Coronary artery (tissue), 2 donors: ENCODE measurements at regions not wholly inside any gene's neighbourhood (a gene's known extent, or its start where the extent isn't known, plus 50 kb on each side); places are given as distances from the start of the nearest gene placed in this dataset.

Experiments used
- DNase-seq: peaks from one replicate; pipeline ENCODE4 v3.0.0-alpha.2; 2017; ENCODE audit warnings: low spot score
- H3K27ac ChIP-seq, 2 donors: fragments of 200-600 bp; sonication (generic); one replicate each; pipeline ENCODE4 v1.5.1; 2016 to 2019
- H3K4me3 ChIP-seq: fragments of 200-600 bp; sonication (generic); 2 replicates; pipeline ENCODE4 v1.5.1; 2016; ENCODE audit warnings: mild to moderate bottlenecking, moderate library complexity
- TF ChIP-seq, protein P1 (sequence below): fragments of 200-600 bp; sonication (generic); IDR thresholded peaks from one replicate; pipeline ENCODE4 v1.5.1; 2019; ENCODE audit warnings: antibody characterized with exemption

DNA sequence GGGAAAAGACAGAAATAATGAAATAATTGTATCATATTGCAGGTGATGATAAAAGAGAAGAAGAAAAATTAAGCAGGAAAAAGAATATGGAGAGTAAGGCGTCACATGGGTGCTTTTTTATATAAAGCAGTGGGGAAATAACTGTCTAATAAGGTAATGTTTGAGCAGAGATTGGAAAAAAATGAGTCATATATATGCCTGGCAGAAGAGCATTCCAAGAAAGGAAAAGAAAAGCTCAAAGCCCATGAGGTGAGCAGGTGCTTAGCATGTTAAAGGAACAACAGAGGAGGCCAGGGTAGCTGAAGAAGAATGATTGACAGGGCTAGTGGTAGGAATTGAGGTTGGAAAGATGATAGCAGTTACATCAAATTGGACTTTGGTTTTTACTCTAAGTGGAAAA is 739.5 kb downstream of the SORCS1 start:
- no peak for DNase-seq
- Histone ChIP-seq H3K27ac (no peak overlapping the region), H3K4me3 (no peak overlapping the region)
- TF ChIP-seq, protein P1, sequence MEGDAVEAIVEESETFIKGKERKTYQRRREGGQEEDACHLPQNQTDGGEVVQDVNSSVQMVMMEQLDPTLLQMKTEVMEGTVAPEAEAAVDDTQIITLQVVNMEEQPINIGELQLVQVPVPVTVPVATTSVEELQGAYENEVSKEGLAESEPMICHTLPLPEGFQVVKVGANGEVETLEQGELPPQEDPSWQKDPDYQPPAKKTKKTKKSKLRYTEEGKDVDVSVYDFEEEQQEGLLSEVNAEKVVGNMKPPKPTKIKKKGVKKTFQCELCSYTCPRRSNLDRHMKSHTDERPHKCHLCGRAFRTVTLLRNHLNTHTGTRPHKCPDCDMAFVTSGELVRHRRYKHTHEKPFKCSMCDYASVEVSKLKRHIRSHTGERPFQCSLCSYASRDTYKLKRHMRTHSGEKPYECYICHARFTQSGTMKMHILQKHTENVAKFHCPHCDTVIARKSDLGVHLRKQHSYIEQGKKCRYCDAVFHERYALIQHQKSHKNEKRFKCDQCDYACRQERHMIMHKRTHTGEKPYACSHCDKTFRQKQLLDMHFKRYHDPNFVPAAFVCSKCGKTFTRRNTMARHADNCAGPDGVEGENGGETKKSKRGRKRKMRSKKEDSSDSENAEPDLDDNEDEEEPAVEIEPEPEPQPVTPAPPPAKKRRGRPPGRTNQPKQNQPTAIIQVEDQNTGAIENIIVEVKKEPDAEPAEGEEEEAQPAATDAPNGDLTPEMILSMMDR = no peak

DNA sequence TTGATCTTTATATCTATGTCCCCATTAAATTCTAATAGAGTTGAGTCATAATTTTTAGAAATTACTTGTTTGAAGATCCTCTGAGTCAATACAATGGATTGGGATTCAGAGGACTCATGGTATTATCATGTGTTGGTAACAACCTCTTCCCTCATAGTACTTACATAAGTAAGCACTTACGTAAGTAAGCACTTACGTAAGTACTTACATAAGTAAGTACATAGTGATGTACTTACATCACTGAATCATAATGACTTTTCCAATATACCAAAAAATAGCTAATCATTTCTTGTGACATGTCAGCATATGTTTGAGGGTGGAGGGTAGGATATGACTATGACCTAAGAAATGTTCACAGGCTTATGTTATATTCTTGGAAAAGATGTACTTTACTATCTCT is 740.5 kb downstream of the SORCS1 start:
- H3K4me3 ChIP-seq = no peak overlapping the region
- H3K27ac ChIP-seq = no peak overlapping the region
- TF ChIP-seq, protein P1 = no peak
- no peak for DNase-seq

DNA sequence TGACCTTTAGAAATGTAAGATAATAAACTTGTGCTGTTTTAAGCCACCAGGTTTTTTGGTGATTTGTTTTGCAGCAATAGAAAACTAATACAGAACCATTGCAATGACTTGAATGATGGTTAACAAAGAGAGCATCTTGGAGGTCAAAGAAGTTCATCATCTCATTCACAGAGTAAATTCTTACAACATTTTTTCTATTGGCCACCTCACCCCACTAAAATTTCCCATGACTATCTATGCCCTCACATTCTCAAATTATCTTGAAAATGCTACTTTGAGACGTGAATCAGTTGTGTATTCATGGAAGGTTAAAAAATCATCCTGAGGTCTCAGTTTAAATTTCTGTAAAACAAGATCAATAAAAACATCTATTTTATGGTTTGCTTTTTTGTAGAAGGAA is 754.2 kb downstream of the SORCS1 start:
- DNase-seq = no peak
- Histone ChIP-seq H3K27ac (no peak overlapping the region), H3K4me3 (no peak overlapping the region)
- TF ChIP-seq, protein P1 = no peak

DNA sequence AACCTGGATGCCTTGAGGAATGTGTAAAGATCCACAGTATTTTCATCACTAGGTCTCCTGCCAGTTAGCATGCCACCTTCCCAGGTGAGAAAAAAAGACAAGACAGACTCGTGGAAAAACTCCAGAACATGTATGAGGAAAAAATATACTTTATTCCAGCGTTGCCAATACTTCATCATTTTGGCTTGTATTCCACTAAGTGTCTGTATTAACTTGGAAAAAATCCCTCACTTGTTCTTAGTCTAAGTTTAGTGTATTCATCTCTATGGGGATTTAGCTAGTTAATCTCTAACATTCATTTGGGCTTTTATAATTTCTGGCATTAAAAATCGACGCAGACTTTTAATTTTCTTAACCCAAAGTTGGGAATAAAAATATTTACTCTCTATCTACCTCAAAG is 759.4 kb downstream of the SORCS1 start:
- H3K27ac ChIP-seq = no peak overlapping the region
- DNase-seq = no peak
- TF ChIP-seq, protein P1 = no peak
- H3K4me3 ChIP-seq = no peak overlapping the region

DNA sequence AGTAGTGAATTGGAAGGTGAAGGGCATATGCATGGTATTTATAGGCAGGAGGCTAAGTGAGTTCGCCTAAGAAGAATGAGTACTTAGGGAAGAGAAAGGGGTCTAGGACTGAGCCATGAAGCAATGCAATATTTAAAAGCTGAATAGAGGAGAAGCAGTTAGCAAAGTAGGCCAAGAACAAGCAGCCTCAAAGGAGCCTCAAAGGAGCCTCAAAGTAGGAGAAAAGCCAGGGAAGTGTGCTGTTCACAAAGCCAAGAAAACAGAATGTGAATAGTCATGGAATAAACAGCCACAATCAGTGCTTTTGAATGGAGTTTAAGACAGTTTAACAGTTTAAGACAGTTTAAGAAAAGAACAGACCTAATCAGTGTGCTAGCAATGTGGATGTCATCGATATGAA is 762.0 kb downstream of the SORCS1 start:
- Histone ChIP-seq H3K27ac (no peak overlapping the region), H3K4me3 (no peak overlapping the region)
- TF ChIP-seq, protein P1 = no peak
- no peak for DNase-seq

DNA sequence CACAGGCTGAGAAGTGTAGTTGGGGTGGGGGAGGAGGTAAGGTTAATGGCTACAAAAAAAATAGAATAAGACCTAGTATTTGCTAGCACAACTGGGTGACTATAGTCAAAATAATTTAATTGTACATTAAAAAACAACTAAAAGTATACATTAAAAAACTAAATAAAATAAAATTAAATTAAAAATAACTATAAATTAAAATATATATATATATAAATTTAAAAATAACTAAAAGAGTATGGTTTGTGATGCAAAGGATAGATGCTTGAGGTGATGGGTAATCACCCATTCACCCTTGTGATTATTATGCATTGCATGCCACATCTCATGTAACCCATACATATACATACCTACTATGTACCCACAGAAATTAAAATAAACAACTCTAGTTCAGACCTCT is 762.5 kb downstream of the SORCS1 start:
- Histone ChIP-seq H3K4me3 (no peak overlapping the region), H3K27ac (no peak overlapping the region)
- DNase-seq = no peak
- TF ChIP-seq, protein P1 = no peak

DNA sequence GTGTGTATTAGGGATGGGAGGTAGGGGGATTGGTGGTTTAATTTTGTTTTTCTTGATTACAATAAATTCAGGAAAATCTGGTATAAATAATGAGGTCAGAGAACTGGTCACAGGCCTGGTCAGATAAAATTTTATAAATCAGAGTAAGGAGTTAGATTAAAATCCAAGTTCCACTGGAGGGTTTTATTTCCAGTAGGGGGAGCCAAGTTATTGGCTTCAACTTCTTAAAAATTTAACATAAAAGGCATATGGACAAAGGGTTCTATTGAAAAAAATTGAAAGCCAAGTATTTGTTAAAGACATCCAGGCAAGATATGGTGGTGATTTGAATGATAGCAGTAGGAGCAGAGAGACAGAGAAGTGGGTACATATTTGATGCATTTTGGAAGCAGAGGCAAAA is 763.3 kb downstream of the SORCS1 start:
- Histone ChIP-seq H3K27ac (no peak overlapping the region), H3K4me3 (no peak overlapping the region)
- TF ChIP-seq, protein P1 = no peak
- no peak for DNase-seq
